HCT116 (cell line): ENCODE measurements at regions not wholly inside any gene's neighbourhood (a gene's known extent, or its start where the extent isn't known, plus 50 kb on each side); places are given as distances from the start of the nearest gene placed in this dataset.

Source experiments
- ATAC-seq: fragments of 200-7000 bp; cut with Tn5 transposase; 2 replicates; pipeline ENCODE4 v1.9.1; 2020; ENCODE audit warnings: mild to moderate bottlenecking, moderate library complexity
- BruUV-seq: library from RNA; stranded (reverse); fragments of 400-500 nt; replicated peaks from 2 replicates; lab custom pipeline; 2021; lab: Mats Ljungman, UMichigan
- CTCF ChIA-PET: fragments of 300-600 bp; sonication (Branson Sonifier 250); formaldehyde crosslinking; loops from one replicate; lab custom pipeline; 2021; ENCODE audit warnings: antibody characterized with exemption; lab: Charles Lee
- POLR2A ChIA-PET: fragments of 300-600, 350-600 bp; sonication (Branson Sonifier 250); formaldehyde crosslinking; loops from one replicate; lab custom pipeline; 2021; ENCODE audit warnings: antibody characterized with exemption; lab: Charles Lee
- RAD21 ChIA-PET, 2 experiments: fragments of 300-600 bp; sonication (Branson Sonifier 250); formaldehyde crosslinking; loops; one replicate each; lab custom pipeline; 2023; ENCODE audit warnings: low total read pairs in 2 of 2; ENCODE audit not compliant: uncharacterized antibody in 2 of 2, unreplicated experiment in 2 of 2, low non-redundant PET in 1 of 2; lab: Charles Lee
- DNase-seq: peaks from one replicate; pipeline ENCODE4 v3.0.0-alpha.2; 2010; ENCODE audit warnings: low read depth, low spot score
- H2AFZ ChIP-seq: fragments of 200-600 bp; shearing (Covaris generic), sonication (generic); 2 replicates; pipeline ENCODE4 v1.6.1; 2017; ENCODE audit warnings: low read depth, mixed run types, mixed read lengths, antibody characterized with exemption, low read length; ENCODE audit not compliant: poor library complexity, severe bottlenecking
- H3K27ac ChIP-seq: 2 replicates; pipeline ENCODE4 v1.5.1; 2012; ENCODE audit warnings: low read depth, low read length
- H3K27me3 ChIP-seq: fragments of 200-600 bp; sonication (generic); 2 replicates; pipeline ENCODE4 v1.6.1; 2016; ENCODE audit warnings: mixed run types, low read length, mixed read lengths; ENCODE audit not compliant: insufficient read depth
- H3K36me3 ChIP-seq, 2 experiments: fragments of 200-500 bp in 1 of 2; fragments of 200-600 bp in 1 of 2; sonication (Bioruptor generic) in 1 of 2; sonication (generic) in 1 of 2; 2 replicates each; pipeline versions ENCODE4 v1.5.1 to v1.6.1; 2014 to 2016; ENCODE audit warnings: low read length in 2 of 2, inconsistent platforms in 1 of 2, mixed read lengths in 1 of 2, mixed run types in 1 of 2; ENCODE audit not compliant: insufficient read depth in 2 of 2, control insufficient read depth in 1 of 2
- H3K4me1 ChIP-seq, 2 experiments: fragments of 200-600 bp in 1 of 2; sonication (generic) in 1 of 2; 2 replicates each; pipeline versions ENCODE4 v1.5.1 to v1.6.1; 2012 to 2017; ENCODE audit warnings: low read length in 2 of 2, inconsistent platforms in 1 of 2, mild to moderate bottlenecking in 1 of 2, mixed read lengths in 1 of 2, mixed run types in 1 of 2, moderate library complexity in 1 of 2; ENCODE audit not compliant: insufficient read depth in 2 of 2, control insufficient read depth in 1 of 2
- H3K4me2 ChIP-seq: fragments of 200-600 bp; sonication (generic); 2 replicates; pipeline ENCODE4 v1.6.1; 2017; ENCODE audit warnings: mixed run types, low read length, mixed read lengths
- H3K4me3 ChIP-seq, 2 experiments: fragments of 200-600 bp in 1 of 2; sonication (generic) in 1 of 2; replicated peaks in 1 of 2; 2 replicates each; pipeline ENCODE4 v1.5.1; 2011 to 2016; ENCODE audit warnings: low read length in 2 of 2, control low read depth in 1 of 2, low read depth in 1 of 2, mild to moderate bottlenecking in 1 of 2, mixed read lengths in 1 of 2, mixed run types in 1 of 2
- H3K79me2 ChIP-seq: fragments of 200-600 bp; sonication (generic); 2 replicates; pipeline ENCODE4 v1.6.1; 2017; ENCODE audit warnings: mild to moderate bottlenecking, mixed run types, low read length, moderate library complexity, mixed read lengths; ENCODE audit not compliant: insufficient read depth
- H3K9ac ChIP-seq: fragments of 200-600 bp; sonication (generic); 2 replicates; pipeline ENCODE4 v1.6.1; 2016; ENCODE audit warnings: low read length, mixed read lengths
- H3K9me2 ChIP-seq: fragments of 200-600 bp; sonication (generic), shearing (Covaris generic); 2 replicates; pipeline ENCODE4 v1.6.1; 2017; ENCODE audit warnings: mixed run types, mild to moderate bottlenecking, moderate library complexity; ENCODE audit not compliant: insufficient read depth
- H3K9me3 ChIP-seq, 2 experiments: fragments of 200-500 bp in 1 of 2; fragments of 200-600 bp in 1 of 2; sonication (Bioruptor generic) in 1 of 2; sonication (generic) in 1 of 2; 2 replicates each; pipeline ENCODE4 v1.6.1; 2014 to 2017; ENCODE audit warnings: low read length in 2 of 2, mixed read lengths in 2 of 2, inconsistent platforms in 1 of 2, low read depth in 1 of 2, mild to moderate bottlenecking in 1 of 2, mixed run types in 1 of 2, moderate library complexity in 1 of 2; ENCODE audit not compliant: control insufficient read depth in 1 of 2, insufficient read depth in 1 of 2
- H4K20me1 ChIP-seq: fragments of 200-600 bp; sonication (generic), shearing (Covaris generic); 2 replicates; pipeline ENCODE4 v1.6.1; 2017; ENCODE audit warnings: mixed run types, mild to moderate bottlenecking, moderate library complexity; ENCODE audit not compliant: insufficient read depth
- ATF3 ChIP-seq: IDR thresholded peaks from 2 replicates; pipeline ENCODE4 v1.6.1; 2012
- CEBPB ChIP-seq: IDR thresholded peaks from 2 replicates; pipeline ENCODE4 v1.6.1; 2012; ENCODE audit warnings: low read depth
- EGR1 ChIP-seq: IDR thresholded peaks from 2 replicates; pipeline ENCODE4 v1.6.1; 2012; ENCODE audit warnings: low read depth
- ELF1 ChIP-seq: IDR thresholded peaks from 2 replicates; pipeline ENCODE4 v1.6.1; 2012; ENCODE audit warnings: low read depth, borderline replicate concordance
- EZH2 ChIP-seq: fragments of 200-600 bp; sonication (generic); IDR thresholded peaks from 2 replicates; pipeline ENCODE4 v1.6.1; 2017; ENCODE audit warnings: antibody characterized with exemption, mixed run types
- EZH2phosphoT487 ChIP-seq: fragments of 200-600 bp; IDR thresholded peaks from 2 replicates; pipeline ENCODE4 v1.6.1; 2018; ENCODE audit warnings: antibody characterized with exemption, borderline replicate concordance
- POLR2A ChIP-seq: IDR thresholded peaks from 2 replicates; pipeline ENCODE4 v1.7.0; 2011; ENCODE audit warnings: borderline replicate concordance; ENCODE audit not compliant: insufficient read depth, insufficient read length; ENCODE audit errors: extremely low read depth
- POLR2AphosphoS5 ChIP-seq: IDR thresholded peaks from 2 replicates; pipeline ENCODE4 v1.6.1; 2011; ENCODE audit warnings: mild to moderate bottlenecking, low read depth, low read length, moderate library complexity
- SIN3A ChIP-seq: IDR thresholded peaks from 2 replicates; pipeline ENCODE4 v1.6.1; 2012; ENCODE audit warnings: low read depth
- SP1 ChIP-seq: IDR thresholded peaks from 2 replicates; pipeline ENCODE4 v1.6.1; 2012; ENCODE audit warnings: low read depth
- SRF ChIP-seq: IDR thresholded peaks from 2 replicates; pipeline ENCODE4 v1.6.1; 2012; ENCODE audit warnings: low read depth
- YY1 ChIP-seq: IDR thresholded peaks from 2 replicates; pipeline ENCODE4 v1.6.1; 2011; ENCODE audit warnings: low read length, low read depth, moderate library complexity, mild to moderate bottlenecking; ENCODE audit not compliant: insufficient replicate concordance; ENCODE audit errors: extremely low read depth
- ZFX ChIP-seq: fragments of 450-650 bp; IDR thresholded peaks from 2 replicates; pipeline ENCODE4 v1.6.1; 2017
- intact Hi-C: fragments of 100-400 bp; cut with micrococcal nuclease; formaldehyde crosslinking; loops from 2 replicates; pipeline ENCODE4 v1.10.0; 2022
- TF ChIP-seq, protein P1 (sequence below), 3 experiments: fragments of 200-600 bp in 1 of 3; sonication (generic) in 1 of 3; IDR thresholded peaks in 2 of 3; conservative IDR thresholded peaks in 1 of 3; 2 replicates each; pipeline ENCODE4 v1.5.1; 2012 to 2017; ENCODE audit warnings: low read depth in 2 of 3, low read length in 2 of 3, antibody characterized with exemption in 1 of 3, borderline replicate concordance in 1 of 3, control low read depth in 1 of 3, mild to moderate bottlenecking in 1 of 3, mixed read lengths in 1 of 3, mixed run types in 1 of 3, moderate library complexity in 1 of 3; ENCODE audit not compliant: insufficient read depth in 1 of 3
- TF ChIP-seq, protein P2 (sequence below): IDR thresholded peaks from 2 replicates; pipeline ENCODE4 v1.6.1; 2012

DNA sequence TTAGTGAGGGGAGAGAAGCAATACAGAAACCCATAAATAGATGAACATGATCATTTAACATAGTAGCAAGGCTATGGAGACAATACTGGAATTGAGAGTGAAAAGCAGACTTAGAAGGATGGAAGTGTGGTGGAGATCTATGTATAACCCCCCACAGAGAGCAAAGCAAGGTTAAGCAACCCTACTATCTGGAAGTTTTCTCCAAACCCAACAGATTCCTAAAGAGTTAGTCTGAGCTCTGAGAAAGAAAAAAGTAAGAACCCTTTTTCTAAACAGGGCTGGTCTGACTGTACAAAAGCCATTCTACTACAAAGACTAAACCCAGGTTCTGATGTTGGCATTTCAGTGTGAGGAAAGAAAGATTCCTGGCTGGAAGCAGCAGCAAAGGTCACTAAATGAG, 153.2 kb downstream of the WNT5A start:
- CTCF ChIA-PET = no interaction called here
- Histone ChIP-seq H3K4me1 (no peaks in the 10 kb centered on the region), H3K9me2 (no peaks in the 10 kb centered on the region), H4K20me1 (no peaks in the 10 kb centered on the region), H3K36me3 (no peaks in the 10 kb centered on the region), H3K79me2 (no peaks in the 10 kb centered on the region), H3K27ac (no peak overlapping the region), H3K4me3 (no peak overlapping the region), H3K9ac (no peak overlapping the region), H3K27me3 (no peaks in the 10 kb centered on the region), H3K9me3 (peaks cover 8 to 11% of the 10 kb centered on the region in 2 experiments; a peak in 2 of 4 replicates), H3K4me2 (no peak overlapping the region), H2AFZ (no peak overlapping the region)
- DNase-seq (no peak), ATAC-seq (no peak)
- RAD21 ChIA-PET = no interaction called here
- intact Hi-C loops = no loop called here
- BruUV-seq = no TSS peak
- POLR2A ChIA-PET = no interaction called here
- TF ChIP-seq, protein P1, sequence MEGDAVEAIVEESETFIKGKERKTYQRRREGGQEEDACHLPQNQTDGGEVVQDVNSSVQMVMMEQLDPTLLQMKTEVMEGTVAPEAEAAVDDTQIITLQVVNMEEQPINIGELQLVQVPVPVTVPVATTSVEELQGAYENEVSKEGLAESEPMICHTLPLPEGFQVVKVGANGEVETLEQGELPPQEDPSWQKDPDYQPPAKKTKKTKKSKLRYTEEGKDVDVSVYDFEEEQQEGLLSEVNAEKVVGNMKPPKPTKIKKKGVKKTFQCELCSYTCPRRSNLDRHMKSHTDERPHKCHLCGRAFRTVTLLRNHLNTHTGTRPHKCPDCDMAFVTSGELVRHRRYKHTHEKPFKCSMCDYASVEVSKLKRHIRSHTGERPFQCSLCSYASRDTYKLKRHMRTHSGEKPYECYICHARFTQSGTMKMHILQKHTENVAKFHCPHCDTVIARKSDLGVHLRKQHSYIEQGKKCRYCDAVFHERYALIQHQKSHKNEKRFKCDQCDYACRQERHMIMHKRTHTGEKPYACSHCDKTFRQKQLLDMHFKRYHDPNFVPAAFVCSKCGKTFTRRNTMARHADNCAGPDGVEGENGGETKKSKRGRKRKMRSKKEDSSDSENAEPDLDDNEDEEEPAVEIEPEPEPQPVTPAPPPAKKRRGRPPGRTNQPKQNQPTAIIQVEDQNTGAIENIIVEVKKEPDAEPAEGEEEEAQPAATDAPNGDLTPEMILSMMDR (IDR thresholded peaks at IDR 0.05 in 2 of 3, conservative IDR thresholded peaks at IDR 0.05 in 1 of 3; ENCODE audit: borderline replicate concordance in 1 of 3, insufficient read depth in 1 of 3, low read depth in 2 of 3, low read length in 2 of 3) = no peak
- TF ChIP-seq SRF = no peak
- no peak for TF ChIP-seq POLR2AphosphoS5
- TF ChIP-seq ELF1 = no peak
- TF ChIP-seq EZH2phosphoT487 = no peak

DNA sequence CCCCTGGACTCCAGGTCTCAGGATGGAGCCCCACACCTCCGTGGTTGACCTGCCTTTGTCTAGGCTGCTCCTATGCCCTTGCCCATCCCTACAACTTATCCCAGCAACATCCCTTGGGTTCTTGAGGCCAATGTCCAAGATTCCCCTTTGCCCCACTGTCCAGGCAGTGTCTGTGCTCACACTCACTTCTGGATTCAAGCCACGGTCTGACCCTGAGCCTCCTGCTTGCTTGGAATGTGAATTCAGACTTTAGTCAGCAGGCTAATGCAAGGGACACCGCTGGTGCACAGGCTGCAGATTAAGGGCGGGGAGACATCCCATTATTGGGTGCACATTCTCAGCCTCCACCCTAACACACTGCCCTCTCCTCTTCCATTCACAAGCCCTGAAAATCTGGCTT, 154.1 kb downstream of the WNT5A start:
- Histone ChIP-seq H3K9me2 (no peaks in the 10 kb centered on the region), H3K9me3 (peaks cover 8 to 11% of the 10 kb centered on the region in 2 experiments; a peak in 2 of 4 replicates), H3K9ac (no peak overlapping the region), H3K27me3 (no peaks in the 10 kb centered on the region), H3K27ac (no peak overlapping the region), H3K36me3 (no peaks in the 10 kb centered on the region), H3K4me1 (no peaks in the 10 kb centered on the region), H4K20me1 (no peaks in the 10 kb centered on the region), H3K4me3 (no peak overlapping the region)
- RAD21 ChIA-PET = no interaction called here
- intact Hi-C loops = no loop called here
- DNase-seq = no peak
- POLR2A ChIA-PET = no interaction called here
- TF ChIP-seq POLR2A = no peak
- TF ChIP-seq, protein P1 (IDR thresholded peaks at IDR 0.05 in 2 of 3, conservative IDR thresholded peaks at IDR 0.05 in 1 of 3; ENCODE audit: borderline replicate concordance in 1 of 3, insufficient read depth in 1 of 3, low read depth in 2 of 3, low read length in 2 of 3) = no peak
- TF ChIP-seq SP1 = no peak
- TF ChIP-seq SRF = no peak
- TF ChIP-seq EGR1 = no peak
- no peak for TF ChIP-seq CEBPB
- no peak for TF ChIP-seq ZFX
- no peak for TF ChIP-seq EZH2
- TF ChIP-seq SIN3A = no peak
- no peak for TF ChIP-seq YY1
- TF ChIP-seq, protein P2, sequence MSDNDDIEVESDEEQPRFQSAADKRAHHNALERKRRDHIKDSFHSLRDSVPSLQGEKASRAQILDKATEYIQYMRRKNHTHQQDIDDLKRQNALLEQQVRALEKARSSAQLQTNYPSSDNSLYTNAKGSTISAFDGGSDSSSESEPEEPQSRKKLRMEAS = no peak
- TF ChIP-seq ATF3 = no peak
- TF ChIP-seq, all 23 proteins: peak for 0
- no peak for ATAC-seq
- H2AFZ ChIP-seq = no peak overlapping the region
- no TSS peak for BruUV-seq
- CTCF ChIA-PET = no interaction called here
- H3K79me2 ChIP-seq = no peaks in the 10 kb centered on the region
- no peak overlapping the region for H3K4me2 ChIP-seq
